ENCODE measurements at regions not wholly inside any gene's neighbourhood (a gene's known extent, or its start where the extent isn't known, plus 50 kb on each side); places are given as distances from the start of the nearest gene placed in this dataset.
"Not testable (repeated sequence)": the region's sequence is repeated elsewhere in the genome, so short reads cannot be mapped to it uniquely, and the experiment has no call there.

DNA sequence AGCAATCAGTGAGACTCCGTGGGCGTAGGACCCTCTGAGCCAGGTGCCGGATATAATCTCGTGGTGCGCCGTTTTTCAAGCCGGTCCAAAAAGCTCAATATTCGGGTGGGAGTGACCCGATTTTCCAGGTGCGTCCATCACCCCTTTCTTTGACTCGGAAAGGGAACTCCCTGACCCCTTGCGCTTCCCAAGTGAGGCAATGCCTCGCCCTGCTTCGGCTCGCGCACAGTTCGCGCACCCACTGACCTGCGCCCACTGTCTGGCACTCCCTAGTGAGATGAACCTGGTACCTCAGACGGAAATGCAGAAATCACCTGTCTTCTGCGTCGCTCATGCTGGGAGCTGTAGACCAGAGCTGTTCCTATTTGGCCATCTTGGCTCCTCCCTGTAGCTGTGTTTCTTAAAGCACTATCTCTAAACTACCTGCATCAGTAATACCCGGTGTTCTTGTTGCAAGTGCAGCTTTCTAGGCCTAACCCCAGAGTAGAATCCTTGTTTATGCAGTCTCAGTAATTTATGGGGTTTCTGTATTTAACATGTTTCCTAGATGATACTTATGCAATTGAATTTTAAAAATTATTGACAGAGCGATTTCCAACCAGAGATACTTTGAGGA is 447.5 kb upstream of the LRRC7 start:
- not testable (repeated sequence) for H3K27ac Mint-ChIP-seq; H3K9me3 Mint-ChIP-seq; H3K4me1 Mint-ChIP-seq; H3K4me3 Mint-ChIP-seq; H3K27me3 Mint-ChIP-seq; DNase-seq; ATAC-seq (ENCODE audit: low read depth in 2 of 2); H3K36me3 Mint-ChIP-seq

DNA sequence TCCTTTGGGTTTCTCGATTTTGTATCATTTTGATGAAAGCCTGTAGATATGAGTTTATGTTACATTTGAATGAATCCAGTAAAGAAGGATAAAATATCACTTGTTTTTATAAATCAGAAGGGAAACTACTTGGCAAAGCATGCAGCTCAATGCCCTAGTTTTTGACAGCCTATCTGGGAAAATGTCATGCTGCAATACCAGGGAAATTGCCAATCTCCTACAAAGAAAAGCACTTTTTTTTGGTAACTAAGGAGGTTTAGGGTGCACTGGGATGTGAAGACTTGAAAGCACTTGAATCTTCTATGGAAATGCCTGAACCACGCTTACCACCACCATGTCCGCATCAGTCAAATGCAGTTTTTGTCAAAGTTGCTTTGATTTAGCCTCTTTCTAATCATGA is 446.9 kb upstream of the LRRC7 start:
- Mint-ChIP-seq H3K36me3 (no peaks in the 10 kb centered on the region), H3K4me3 (no peak overlapping the region), H3K4me1 (no peaks in the 10 kb centered on the region), H3K27ac (no peak overlapping the region), H3K27me3 (no peaks in the 10 kb centered on the region), H3K9me3 (peaks cover 0 to 9% (median 4%) of the 10 kb centered on the region in 7 donors)
- no peak for DNase-seq
- ATAC-seq (ENCODE audit: low read depth in 2 of 2), result no peak

DNA sequence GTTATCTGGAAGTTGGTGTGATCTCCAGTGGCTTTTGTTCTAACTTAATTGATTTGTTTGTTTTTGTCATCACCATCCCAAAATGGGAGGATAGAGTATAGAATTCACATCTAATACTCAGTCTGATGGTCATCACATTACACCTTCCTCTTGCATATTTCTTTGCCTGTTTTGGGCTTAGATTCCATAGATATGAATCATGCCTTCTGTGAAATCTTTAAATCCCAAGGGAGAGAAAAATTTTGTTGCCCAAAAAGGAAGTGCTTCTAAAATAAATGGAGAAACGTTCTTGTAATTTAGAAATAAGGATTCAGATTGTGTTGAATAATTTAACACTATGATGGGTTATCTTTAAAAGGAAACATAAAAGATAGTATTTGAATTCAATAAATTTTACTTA is 446.0 kb upstream of the LRRC7 start:
- Mint-ChIP-seq H3K27me3 (no peaks in the 10 kb centered on the region), H3K27ac (no peak overlapping the region), H3K36me3 (no peaks in the 10 kb centered on the region), H3K4me3 (no peak overlapping the region), H3K4me1 (no peaks in the 10 kb centered on the region), H3K9me3 (peaks cover 0 to 9% (median 4%) of the 10 kb centered on the region in 7 donors)
- DNase-seq (no peak), ATAC-seq (ENCODE audit: low read depth in 2 of 2) (no peak)

DNA sequence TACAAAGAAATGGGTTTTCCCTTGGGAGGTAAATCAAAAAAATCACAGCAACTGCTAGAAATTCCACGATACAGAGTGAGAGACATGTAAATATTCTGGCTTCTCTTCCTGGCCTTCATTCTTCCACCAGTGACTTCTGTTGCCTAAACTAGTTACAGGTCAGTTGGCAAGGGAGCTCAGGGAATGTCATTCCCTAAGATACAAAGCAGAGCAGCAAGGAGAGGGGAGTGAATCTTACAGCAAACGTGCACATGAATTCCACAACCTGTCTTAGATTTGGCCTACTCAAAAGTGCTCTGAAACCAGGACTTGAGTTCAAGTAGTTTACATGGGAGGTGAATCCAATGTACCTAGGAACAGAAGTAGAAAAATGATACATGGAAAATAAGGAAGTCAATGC is 445.3 kb upstream of the LRRC7 start:
- H3K4me1 Mint-ChIP-seq, result no peaks in the 10 kb centered on the region
- no peaks in the 10 kb centered on the region for H3K36me3 Mint-ChIP-seq
- ATAC-seq (ENCODE audit: low read depth in 2 of 2) (no peak), DNase-seq (no peak)
- no peaks in the 10 kb centered on the region for H3K27me3 Mint-ChIP-seq
- no peak overlapping the region for H3K4me3 Mint-ChIP-seq
- no peak overlapping the region for H3K27ac Mint-ChIP-seq
- peaks cover 0 to 9% (median 3%) of the 10 kb centered on the region in 7 donors for H3K9me3 Mint-ChIP-seq

DNA sequence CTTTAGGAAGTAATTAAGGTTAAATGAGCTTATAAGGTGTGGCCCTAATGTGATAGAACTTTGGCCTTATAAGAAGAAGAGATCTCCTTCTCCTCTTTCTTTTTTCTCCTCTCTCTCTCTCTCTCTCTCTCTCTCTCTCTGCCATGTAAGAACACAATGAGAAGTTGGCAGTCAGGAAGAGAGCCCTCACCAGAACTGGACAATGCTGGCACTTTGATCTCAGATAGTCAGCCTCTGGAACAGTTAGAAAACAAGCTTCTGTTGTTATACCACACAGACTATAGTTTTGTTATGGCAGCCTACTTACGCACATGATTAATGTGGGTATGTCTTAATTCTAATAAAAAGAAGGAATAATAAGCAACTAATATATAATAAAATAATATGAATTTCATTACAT is 444.2 kb upstream of the LRRC7 start:
- ATAC-seq (ENCODE audit: low read depth in 2 of 2) (no peak), DNase-seq (no peak)
- no peak overlapping the region for H3K4me3 Mint-ChIP-seq
- H3K27ac Mint-ChIP-seq, result no peak overlapping the region
- peaks cover 0 to 9% (median 2%) of the 10 kb centered on the region in 7 donors for H3K9me3 Mint-ChIP-seq
- H3K36me3 Mint-ChIP-seq, result no peaks in the 10 kb centered on the region
- H3K27me3 Mint-ChIP-seq, result no peaks in the 10 kb centered on the region
- no peaks in the 10 kb centered on the region for H3K4me1 Mint-ChIP-seq

DNA sequence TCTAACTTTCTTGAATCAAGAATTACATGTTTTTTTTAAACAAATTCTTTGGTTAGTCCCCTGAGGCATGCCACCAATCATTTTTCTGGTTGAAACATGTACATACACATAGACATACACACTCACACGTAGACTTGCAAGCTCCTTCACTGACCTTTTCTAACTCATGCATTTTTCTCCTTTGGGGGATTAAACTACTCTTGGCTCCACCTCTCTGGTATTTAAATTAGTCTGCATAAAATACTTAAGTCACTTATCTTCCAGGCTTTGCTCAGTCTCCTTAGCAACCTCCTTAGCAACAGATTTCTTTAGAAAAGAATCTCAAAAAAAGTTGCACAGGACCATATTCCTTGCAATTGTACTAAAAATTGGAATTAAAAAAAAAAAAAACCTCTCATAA is 440.9 kb upstream of the LRRC7 start:
- Mint-ChIP-seq H3K4me1 (no peaks in the 10 kb centered on the region), H3K9me3 (peaks cover 0 to 15% (median 4%) of the 10 kb centered on the region in 7 donors), H3K4me3 (no peak overlapping the region), H3K27ac (peak overlapping the region in 1 of 6 donors; percentile 23), H3K27me3 (no peaks in the 10 kb centered on the region), H3K36me3 (no peaks in the 10 kb centered on the region)
- DNase-seq (no peak), ATAC-seq (ENCODE audit: low read depth in 2 of 2) (no peak)

DNA sequence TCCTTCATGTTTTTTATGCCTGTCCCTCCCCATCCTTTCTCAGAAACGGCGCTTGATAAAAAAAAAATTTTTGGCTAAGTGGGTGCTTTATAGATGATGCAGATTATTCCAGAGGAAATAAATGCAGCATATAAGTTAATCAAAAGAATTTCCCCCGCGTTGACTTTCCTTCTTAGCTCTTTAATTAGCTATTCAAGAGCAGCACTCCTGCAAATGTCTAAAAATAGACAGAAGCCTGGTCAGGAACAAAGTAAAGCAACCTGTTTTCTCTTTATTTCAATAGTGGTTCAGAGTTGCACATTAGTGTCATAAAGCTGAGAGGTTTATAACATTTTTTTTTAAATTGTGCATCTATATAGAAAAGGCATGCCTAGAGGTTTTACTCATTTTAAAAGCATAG is 439.5 kb upstream of the LRRC7 start:
- Mint-ChIP-seq H3K27ac (no peak overlapping the region), H3K4me3 (no peak overlapping the region), H3K4me1 (no peaks in the 10 kb centered on the region), H3K27me3 (no peaks in the 10 kb centered on the region), H3K36me3 (no peaks in the 10 kb centered on the region), H3K9me3 (peaks cover 2 to 9% (median 4%) of the 10 kb centered on the region in 7 donors)
- DNase-seq (no peak), ATAC-seq (ENCODE audit: low read depth in 2 of 2) (no peak)

DNA sequence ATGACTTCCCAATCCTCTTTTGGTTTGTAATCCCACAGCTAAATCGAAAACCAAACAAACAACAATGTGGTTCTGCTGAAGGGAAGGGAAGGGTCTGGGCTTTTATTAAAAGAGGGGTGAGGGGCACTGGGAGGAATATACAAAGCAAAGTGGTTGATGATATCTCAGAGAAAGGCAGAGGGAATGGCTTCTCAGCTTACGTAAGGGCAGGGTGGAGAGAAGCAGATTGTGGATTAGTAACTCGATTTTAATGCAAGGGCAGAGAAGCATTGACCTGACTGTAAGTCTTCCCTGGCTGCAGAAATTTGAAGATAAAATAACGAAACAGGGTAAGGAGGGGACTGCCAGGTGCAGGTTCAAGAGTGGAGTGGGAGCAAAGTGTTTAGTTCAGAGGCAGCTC is 438.2 kb upstream of the LRRC7 start:
- no peak for ATAC-seq (ENCODE audit: low read depth in 2 of 2)
- Mint-ChIP-seq H3K27me3 (no peaks in the 10 kb centered on the region), H3K9me3 (peaks cover 2 to 6% (median 3%) of the 10 kb centered on the region in 7 donors), H3K4me3 (no peak overlapping the region), H3K36me3 (no peaks in the 10 kb centered on the region), H3K27ac (no peak overlapping the region), H3K4me1 (no peaks in the 10 kb centered on the region)
- no peak for DNase-seq

DNA sequence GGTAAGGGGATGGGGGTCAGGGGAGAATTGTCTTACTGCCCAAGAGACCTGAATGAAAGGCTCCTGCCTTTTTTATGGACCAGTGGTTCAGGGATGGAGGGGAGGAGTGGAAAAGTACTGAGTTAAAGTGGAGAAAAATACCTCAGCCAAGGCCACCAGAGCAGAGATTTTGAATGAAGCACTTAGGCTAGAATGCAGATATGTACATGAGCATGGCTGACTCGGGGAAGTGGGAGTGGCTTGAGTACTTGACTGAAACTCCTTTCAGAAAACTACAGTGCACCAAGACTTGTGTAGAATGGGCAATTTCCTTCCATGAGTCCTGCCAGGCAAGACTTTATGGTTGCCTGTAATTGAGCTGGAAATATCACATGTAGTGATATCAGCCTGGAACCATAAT is 429.6 kb upstream of the LRRC7 start:
- peaks cover 0 to 4% of the 10 kb centered on the region in 2 donors for H3K36me3 Mint-ChIP-seq
- no peaks in the 10 kb centered on the region for H3K4me1 Mint-ChIP-seq
- DNase-seq, result no peak

DNA sequence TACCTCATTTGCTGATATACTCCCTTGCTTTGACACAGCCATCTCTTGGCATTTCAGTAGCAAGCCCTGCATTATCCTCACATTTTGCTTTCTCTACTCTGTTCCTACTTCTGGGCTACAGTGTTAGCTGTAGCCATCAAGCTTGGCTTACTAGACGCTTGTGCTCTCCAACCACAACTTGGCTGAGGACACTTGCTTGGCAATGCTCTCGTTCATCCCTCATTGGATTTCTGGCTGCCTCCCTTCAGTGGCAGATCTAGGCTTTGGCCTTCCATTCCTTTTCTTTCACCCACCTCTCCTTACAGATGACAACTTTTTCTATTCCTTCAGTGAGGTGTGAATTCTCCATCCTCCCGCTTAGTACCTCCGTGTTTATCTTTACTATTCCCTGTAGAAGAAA is 428.7 kb upstream of the LRRC7 start:
- DNase-seq (no peak), ATAC-seq (ENCODE audit: low read depth in 2 of 2) (no peak)
- H3K36me3 Mint-ChIP-seq, result peaks cover 0 to 4% of the 10 kb centered on the region in 2 donors
- no peak overlapping the region for H3K4me3 Mint-ChIP-seq
- no peaks in the 10 kb centered on the region for H3K4me1 Mint-ChIP-seq
- H3K27me3 Mint-ChIP-seq, result no peaks in the 10 kb centered on the region
- H3K27ac Mint-ChIP-seq, result no peak overlapping the region
- peaks cover 7 to 27% (median 11%) of the 10 kb centered on the region in 7 donors for H3K9me3 Mint-ChIP-seq

More for the DNA sequence above, 429.6 kb upstream of the LRRC7 start:
- ATAC-seq (ENCODE audit: low read depth in 2 of 2), result no peak
- H3K4me3 Mint-ChIP-seq, result no peak overlapping the region
- H3K27ac Mint-ChIP-seq, result no peak overlapping the region
- peaks cover 7 to 27% (median 11%) of the 10 kb centered on the region in 7 donors for H3K9me3 Mint-ChIP-seq
- no peaks in the 10 kb centered on the region for H3K27me3 Mint-ChIP-seq

DNA sequence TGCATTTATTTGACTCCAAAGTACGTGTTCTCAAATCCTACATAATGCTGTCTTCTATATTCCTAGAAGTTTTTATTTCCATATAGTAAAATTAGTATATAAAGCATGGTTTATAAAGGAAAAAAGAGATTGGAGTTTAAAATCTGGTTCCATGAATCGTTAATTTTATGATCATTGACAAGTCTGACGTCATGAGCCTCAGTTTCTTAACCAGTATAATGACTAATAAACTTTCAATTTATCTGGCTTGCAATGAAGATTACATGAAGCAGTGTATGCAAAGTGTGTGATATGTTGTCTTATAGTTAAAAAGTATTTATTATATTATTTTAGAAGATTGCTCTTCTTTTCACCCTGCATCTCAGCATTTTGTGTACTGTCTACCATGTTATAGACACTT is 421.4 kb upstream of the LRRC7 start:
- peaks cover 0 to 3% (median 0%) of the 10 kb centered on the region in 7 donors for H3K9me3 Mint-ChIP-seq
- H3K4me3 Mint-ChIP-seq, result no peak overlapping the region
- H3K27ac Mint-ChIP-seq, result no peak overlapping the region

DNA sequence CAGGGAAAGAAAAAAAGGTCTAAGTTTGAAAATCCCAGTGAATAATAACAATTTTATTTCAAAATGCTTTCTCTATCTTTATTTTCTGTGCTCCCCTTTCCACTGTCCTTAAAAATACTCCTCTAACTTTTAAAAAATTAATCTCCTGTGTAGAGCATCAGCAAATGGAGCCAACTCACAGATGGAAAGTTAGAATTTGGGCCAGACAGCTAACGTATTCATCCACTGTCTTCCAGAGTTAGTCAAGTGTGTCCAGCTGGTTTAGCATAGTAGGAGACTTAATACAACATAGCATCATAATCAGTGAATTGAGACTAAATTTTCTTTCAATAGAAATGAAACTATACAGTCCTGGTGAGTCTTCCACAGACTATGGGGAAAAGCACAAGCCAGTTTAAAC is 419.0 kb upstream of the LRRC7 start:
- Mint-ChIP-seq H3K27ac (no peak overlapping the region), H3K4me1 (no peaks in the 10 kb centered on the region), H3K36me3 (no peaks in the 10 kb centered on the region), H3K4me3 (no peak overlapping the region), H3K9me3 (peaks cover 0 to 8% (median 2%) of the 10 kb centered on the region in 7 donors), H3K27me3 (no peaks in the 10 kb centered on the region)
- ATAC-seq (ENCODE audit: low read depth in 2 of 2) (no peak), DNase-seq (no peak)

More for the DNA sequence above, 421.4 kb upstream of the LRRC7 start:
- Mint-ChIP-seq H3K36me3 (peaks cover 0 to 4% of the 10 kb centered on the region in 2 donors), H3K27me3 (no peaks in the 10 kb centered on the region), H3K4me1 (no peaks in the 10 kb centered on the region)
- ATAC-seq (ENCODE audit: low read depth in 2 of 2), result no peak
- DNase-seq, result no peak

DNA sequence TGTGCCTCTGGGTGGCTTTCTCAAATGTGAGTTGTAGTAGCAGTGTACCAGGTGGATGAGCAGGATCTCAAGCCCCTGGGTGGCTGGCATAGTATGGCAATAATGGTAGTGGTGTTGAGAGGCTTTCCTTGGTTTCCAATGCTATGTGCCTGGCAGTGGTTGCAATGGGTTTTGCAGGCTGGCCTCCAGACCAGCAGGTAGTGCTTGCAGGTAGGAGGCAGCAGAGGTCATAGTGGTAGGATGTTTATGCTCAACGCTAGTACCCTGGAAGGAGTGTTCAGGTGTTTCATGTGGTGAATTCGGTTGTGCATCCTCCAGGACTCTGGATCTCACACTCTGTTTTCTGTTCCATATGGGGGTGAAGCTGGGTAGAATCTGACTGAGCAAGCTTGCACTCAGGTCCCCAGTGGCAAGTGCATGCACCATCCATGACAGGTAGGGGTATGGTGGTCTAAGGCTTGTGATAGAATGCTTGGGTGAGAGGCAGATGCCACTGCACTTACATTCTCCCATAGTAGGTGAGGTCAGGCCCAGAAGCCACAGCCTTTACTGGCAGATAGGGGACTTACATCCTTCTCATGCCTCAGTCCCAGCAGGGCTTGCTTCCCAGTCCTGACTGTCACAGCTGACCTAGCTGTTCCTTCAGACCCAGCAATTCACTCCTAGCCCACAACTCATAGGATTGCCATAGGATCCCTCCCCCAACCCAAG is 410.5 kb upstream of the LRRC7 start:
- Mint-ChIP-seq H3K4me3 (no peak overlapping the region), H3K4me1 (no peaks in the 10 kb centered on the region), H3K9me3 (peaks cover 0 to 13% (median 4%) of the 10 kb centered on the region in 7 donors), H3K27ac (no peak overlapping the region), H3K36me3 (no peaks in the 10 kb centered on the region), H3K27me3 (no peaks in the 10 kb centered on the region)
- DNase-seq (no peak), ATAC-seq (ENCODE audit: low read depth in 2 of 2) (no peak)

DNA sequence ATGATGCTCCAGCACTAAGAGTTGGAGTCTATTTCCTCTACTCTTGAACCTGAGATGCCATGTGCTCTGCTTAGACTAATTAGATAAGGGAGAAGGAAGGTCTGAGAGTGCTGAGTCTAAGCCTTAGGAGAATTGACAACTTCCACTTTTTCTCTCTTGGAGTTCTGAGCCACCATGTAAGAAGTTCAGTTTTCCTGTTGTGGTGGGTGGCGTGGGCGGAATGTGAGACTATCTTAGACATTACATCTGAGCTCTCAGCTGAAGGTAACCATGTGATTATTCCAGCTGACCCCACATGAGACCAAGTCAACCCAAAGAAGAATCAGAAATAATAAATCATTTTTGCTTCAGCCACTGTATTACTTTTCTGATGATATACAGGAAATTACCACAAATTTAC is 404.5 kb upstream of the LRRC7 start:
- ATAC-seq (ENCODE audit: low read depth in 2 of 2) (no peak), DNase-seq (no peak)
- Mint-ChIP-seq H3K9me3 (peaks cover 0 to 6% (median under 1%) of the 10 kb centered on the region in 7 donors), H3K27me3 (no peaks in the 10 kb centered on the region), H3K36me3 (no peaks in the 10 kb centered on the region), H3K4me3 (no peak overlapping the region), H3K4me1 (no peaks in the 10 kb centered on the region), H3K27ac (no peak overlapping the region)

Data from naive B cell (primary cell).